ENCODE measurements at regions not wholly inside any gene's neighbourhood (a gene's known extent, or its start where the extent isn't known, plus 50 kb on each side); places are given as distances from the start of the nearest gene placed in this dataset.
"Not testable (repeated sequence)": the region's sequence is repeated elsewhere in the genome, so short reads cannot be mapped to it uniquely, and the experiment has no call there.

GRCh38 chr7:152565731-152566130, 110.2 kb downstream of the XRCC2 start:
- H3K4me3 Mint-ChIP-seq = no peak overlapping the region
- H3K27ac Mint-ChIP-seq = no peak overlapping the region
- peaks cover 2% of the 10 kb centered on the region for H3K36me3 Mint-ChIP-seq (ENCODE audit: low read depth)
- ATAC-seq (no peak), DNase-seq (no peak)
- H3K9me3 ChIP-seq (ENCODE audit: control insufficient read depth, low read length, poor library complexity, severe bottlenecking) = no peaks in the 10 kb centered on the region
- H3K27me3 Mint-ChIP-seq = peaks cover 18% of the 10 kb centered on the region
- peaks cover 8% of the 10 kb centered on the region for H3K4me1 Mint-ChIP-seq

DNA sequence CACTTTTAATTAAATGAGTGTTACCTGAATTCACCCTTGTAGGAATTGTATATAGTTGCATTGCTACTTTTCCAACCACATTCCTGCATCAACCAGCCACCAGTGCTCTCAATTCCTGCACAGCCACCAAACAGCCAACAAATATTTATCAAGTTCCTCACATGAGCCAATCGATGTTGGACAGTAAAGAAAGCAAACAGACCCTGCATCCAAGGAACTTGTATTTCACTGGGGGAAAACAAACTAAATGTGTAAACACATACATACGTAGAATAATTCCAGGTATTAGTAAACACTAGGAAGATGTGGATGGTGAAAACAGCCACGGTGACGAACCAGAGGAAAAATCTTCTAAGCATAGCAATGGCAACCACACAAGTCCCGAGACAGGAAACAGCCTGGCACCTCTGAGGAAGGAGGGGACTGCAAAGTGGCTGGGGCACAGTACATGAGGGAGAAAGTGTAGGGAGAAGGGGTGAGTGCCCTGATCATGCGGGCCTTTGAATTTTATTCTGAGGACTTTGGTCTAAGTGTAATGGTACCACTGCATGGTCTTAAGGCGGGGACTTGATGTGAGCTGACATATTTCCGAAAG, 111.2 kb downstream of the XRCC2 start:
- Mint-ChIP-seq H3K27ac (no peak overlapping the region), H3K4me1 (peaks cover 8% of the 10 kb centered on the region), H3K4me3 (no peak overlapping the region), H3K27me3 (peaks cover 18% of the 10 kb centered on the region), H3K36me3 (ENCODE audit: low read depth) (peaks cover 2% of the 10 kb centered on the region)
- no peak for DNase-seq
- no peaks in the 10 kb centered on the region for H3K9me3 ChIP-seq (ENCODE audit: control insufficient read depth, low read length, poor library complexity, severe bottlenecking)
- no peak for ATAC-seq

- H3K4me1 Mint-ChIP-seq = peaks cover 6% of the 10 kb centered on the region
- no peaks in the 10 kb centered on the region for H3K9me3 ChIP-seq (ENCODE audit: control insufficient read depth, low read length, poor library complexity, severe bottlenecking)
- no peak overlapping the region for H3K4me3 Mint-ChIP-seq
- H3K27ac Mint-ChIP-seq = no peak overlapping the region
- H3K27me3 Mint-ChIP-seq = no peaks in the 10 kb centered on the region
- ATAC-seq = no peak
- H3K36me3 Mint-ChIP-seq (ENCODE audit: low read depth) = no peaks in the 10 kb centered on the region
- no peak for DNase-seq
Observed at GRCh38 chr7:152556013-152556755, 119.8 kb downstream of the XRCC2 start.

- DNase-seq (no peak), ATAC-seq (no peak)
- no peaks in the 10 kb centered on the region for H3K36me3 Mint-ChIP-seq (ENCODE audit: low read depth)
- H3K4me3 Mint-ChIP-seq = no peak overlapping the region
- H3K9me3 ChIP-seq (ENCODE audit: control insufficient read depth, low read length, poor library complexity, severe bottlenecking) = no peaks in the 10 kb centered on the region
- no peak overlapping the region for H3K27ac Mint-ChIP-seq
- H3K27me3 Mint-ChIP-seq = no peaks in the 10 kb centered on the region
- peaks cover 9% of the 10 kb centered on the region for H3K4me1 Mint-ChIP-seq
Observed at GRCh38 chr7:152553671-152554317, 118.0 kb upstream of the KMT2C start.

GRCh38 chr7:152551304-152552036, 115.7 kb upstream of the KMT2C start:
- no peaks in the 10 kb centered on the region for H3K36me3 Mint-ChIP-seq (ENCODE audit: low read depth)
- peaks cover 6% of the 10 kb centered on the region for H3K4me1 Mint-ChIP-seq
- no peak overlapping the region for H3K27ac Mint-ChIP-seq
- no peaks in the 10 kb centered on the region for H3K9me3 ChIP-seq (ENCODE audit: control insufficient read depth, low read length, poor library complexity, severe bottlenecking)
- H3K27me3 Mint-ChIP-seq = no peaks in the 10 kb centered on the region
- no peak overlapping the region for H3K4me3 Mint-ChIP-seq
- no peak for ATAC-seq
- no peak for DNase-seq

DNA sequence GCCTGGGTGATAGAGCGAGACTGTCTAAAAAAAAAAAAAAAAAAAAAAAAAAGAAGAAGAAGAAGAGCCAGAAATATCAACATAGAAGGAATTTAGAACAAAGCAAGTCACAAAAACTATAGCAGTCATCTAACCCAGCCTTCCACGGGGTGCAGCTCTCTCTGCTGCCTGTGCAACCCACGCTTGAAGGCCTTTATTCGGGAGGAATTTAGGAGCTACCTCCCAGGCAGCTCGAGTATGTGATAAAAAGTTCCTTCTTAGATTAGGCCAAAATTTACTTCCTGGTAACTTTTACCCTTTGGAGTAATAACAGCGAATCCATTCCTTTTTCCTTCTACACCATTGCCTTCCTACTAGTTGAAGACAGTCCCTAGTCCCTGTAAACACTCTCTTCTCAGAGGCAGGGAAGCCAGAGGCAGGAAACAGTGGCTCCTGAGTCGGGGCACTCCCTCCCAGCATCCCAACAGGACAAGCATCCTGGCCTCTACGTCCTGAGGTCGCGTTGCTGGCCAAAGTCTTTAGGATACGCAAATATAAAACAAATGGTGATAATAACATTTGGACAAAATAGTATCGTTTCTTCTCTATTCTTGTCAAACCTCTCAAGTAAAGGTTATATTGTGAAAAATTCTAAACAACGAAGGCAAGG, 109.3 kb upstream of the KMT2C start:
- Mint-ChIP-seq H3K36me3 (ENCODE audit: low read depth) (no peaks in the 10 kb centered on the region), H3K27ac (no peak overlapping the region), H3K4me3 (no peak overlapping the region), H3K4me1 (no peaks in the 10 kb centered on the region), H3K27me3 (no peaks in the 10 kb centered on the region)
- ATAC-seq = no peak
- no peaks in the 10 kb centered on the region for H3K9me3 ChIP-seq (ENCODE audit: control insufficient read depth, low read length, poor library complexity, severe bottlenecking)
- no peak for DNase-seq

GRCh38 chr7:152544481-152544927, 108.7 kb upstream of the KMT2C start:
- ATAC-seq = no peak
- H3K4me1 Mint-ChIP-seq = no peaks in the 10 kb centered on the region
- no peaks in the 10 kb centered on the region for H3K9me3 ChIP-seq (ENCODE audit: control insufficient read depth, low read length, poor library complexity, severe bottlenecking)
- H3K27me3 Mint-ChIP-seq = no peaks in the 10 kb centered on the region
- no peak overlapping the region for H3K27ac Mint-ChIP-seq
- DNase-seq = no peak
- H3K4me3 Mint-ChIP-seq = no peak overlapping the region
- H3K36me3 Mint-ChIP-seq (ENCODE audit: low read depth) = no peaks in the 10 kb centered on the region

DNA sequence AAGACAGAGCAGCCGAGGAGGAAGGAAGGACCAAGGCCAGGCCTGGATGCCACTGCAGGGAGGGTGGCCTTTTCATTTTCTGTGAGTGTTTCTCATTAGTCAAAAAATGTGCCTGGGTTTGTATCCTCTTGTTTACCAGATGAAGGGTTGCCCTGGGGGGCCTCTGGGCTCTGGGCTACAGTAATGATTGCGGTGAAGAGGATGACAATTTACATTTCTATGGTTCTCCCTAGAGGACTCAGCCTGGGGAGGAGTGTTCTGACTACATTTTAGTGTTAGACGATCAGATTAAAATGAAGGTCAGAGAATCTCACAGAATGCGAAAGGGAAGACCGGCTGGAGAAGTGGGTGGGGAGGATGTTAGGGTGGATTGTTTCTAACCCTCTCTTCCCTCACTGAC, 108.0 kb upstream of the KMT2C start:
- DNase-seq = no peak
- H3K9me3 ChIP-seq (ENCODE audit: control insufficient read depth, low read length, poor library complexity, severe bottlenecking) = no peaks in the 10 kb centered on the region

GRCh38 chr7:152541892-152542291, 106.1 kb upstream of the KMT2C start:
- DNase-seq = no peak
- ATAC-seq = no peak
- Mint-ChIP-seq H3K27ac (no peak overlapping the region), H3K36me3 (ENCODE audit: low read depth) (no peaks in the 10 kb centered on the region), H3K4me3 (no peak overlapping the region), H3K27me3 (no peaks in the 10 kb centered on the region), H3K4me1 (no peaks in the 10 kb centered on the region)
- no peaks in the 10 kb centered on the region for H3K9me3 ChIP-seq (ENCODE audit: control insufficient read depth, low read length, poor library complexity, severe bottlenecking)

More for the DNA sequence above, 108.0 kb upstream of the KMT2C start:
- no peak for ATAC-seq
- Mint-ChIP-seq H3K36me3 (ENCODE audit: low read depth) (no peaks in the 10 kb centered on the region), H3K4me1 (no peaks in the 10 kb centered on the region), H3K27me3 (no peaks in the 10 kb centered on the region), H3K4me3 (no peak overlapping the region), H3K27ac (no peak overlapping the region)

GRCh38 chr7:152539190-152539495, 103.3 kb upstream of the KMT2C start:
- not testable (repeated sequence) for H3K36me3 Mint-ChIP-seq (ENCODE audit: low read depth); H3K27me3 Mint-ChIP-seq; H3K27ac Mint-ChIP-seq; DNase-seq; ATAC-seq; H3K9me3 ChIP-seq (ENCODE audit: control insufficient read depth, low read length, poor library complexity, severe bottlenecking); H3K4me1 Mint-ChIP-seq; H3K4me3 Mint-ChIP-seq

GRCh38 chr7:152538346-152539189, 102.8 kb upstream of the KMT2C start:
- H3K36me3 Mint-ChIP-seq (ENCODE audit: low read depth); DNase-seq; H3K27me3 Mint-ChIP-seq; ATAC-seq; H3K27ac Mint-ChIP-seq; H3K9me3 ChIP-seq (ENCODE audit: control insufficient read depth, low read length, poor library complexity, severe bottlenecking); H3K4me1 Mint-ChIP-seq: not testable (repeated sequence)
- H3K4me3 Mint-ChIP-seq = peak overlapping the region; percentile 5

DNA sequence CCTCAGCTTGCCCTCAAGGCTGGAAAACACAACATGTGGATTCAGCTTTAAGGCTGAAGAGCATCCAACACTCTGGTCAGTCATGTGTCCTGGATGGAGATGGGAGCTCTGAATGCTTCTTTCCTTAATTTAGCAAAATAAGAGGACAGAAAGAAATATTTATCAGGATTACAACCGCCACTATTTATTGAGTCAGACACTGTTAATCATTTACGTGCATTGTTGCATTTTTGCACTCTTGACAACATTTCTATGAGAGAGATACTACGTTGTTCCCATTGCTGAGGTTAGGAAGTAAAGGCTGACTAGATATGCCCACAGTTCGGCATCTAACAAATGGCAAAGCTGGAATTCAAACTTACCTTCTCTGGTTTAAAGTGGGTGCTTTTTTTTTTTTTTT, 101.8 kb upstream of the KMT2C start:
- H3K9me3 ChIP-seq (ENCODE audit: control insufficient read depth, low read length, poor library complexity, severe bottlenecking) = no peaks in the 10 kb centered on the region
- DNase-seq = no peak
- Mint-ChIP-seq H3K27me3 (no peaks in the 10 kb centered on the region), H3K36me3 (ENCODE audit: low read depth) (peaks cover 2% of the 10 kb centered on the region), H3K27ac (no peak overlapping the region), H3K4me3 (no peak overlapping the region), H3K4me1 (no peaks in the 10 kb centered on the region)
- ATAC-seq = no peak

Measured in T-helper 17 cell (primary cell).